IPS DF 6.9 (cell line): ENCODE measurements at regions not wholly inside any gene's neighbourhood (a gene's known extent, or its start where the extent isn't known, plus 50 kb on each side); places are given as distances from the start of the nearest gene placed in this dataset.

ENCODE experiments used
- DNase-seq: peaks from one replicate; pipeline ENCODE4 v3.0.0-alpha.2; 2013; ENCODE audit warnings: low read depth, low spot score
- H3K27ac ChIP-seq: one replicate; pipeline ENCODE4 v1.5.1; 2013; ENCODE audit warnings: low read length, control low read depth
- H3K27me3 ChIP-seq: 2 replicates; pipeline ENCODE4 v1.6.1; 2013; ENCODE audit warnings: mild to moderate bottlenecking, low read length; ENCODE audit not compliant: control insufficient read depth, insufficient read depth
- H3K36me3 ChIP-seq: 2 replicates; pipeline ENCODE4 v1.6.1; 2013; ENCODE audit warnings: low read length; ENCODE audit not compliant: control insufficient read depth, insufficient read depth
- H3K4me1 ChIP-seq: 2 replicates; pipeline ENCODE4 v1.6.1; 2013; ENCODE audit warnings: low read length; ENCODE audit not compliant: control insufficient read depth, insufficient read depth
- H3K4me3 ChIP-seq: 2 replicates; pipeline ENCODE4 v1.5.1; 2013; ENCODE audit warnings: mild to moderate bottlenecking, low read length
- H3K9me3 ChIP-seq: 2 replicates; pipeline ENCODE4 v1.6.1; 2013; ENCODE audit warnings: low read length, inconsistent platforms; ENCODE audit not compliant: control insufficient read depth, insufficient read depth
- WGBS: extraction: QIAGEN DNeasy Blood & Tissue Kit; methylation state at CpG from one replicate; pipeline ENCODE4 v1.1.7; 2013; ENCODE audit warnings: mixed read lengths, missing lambda C conversion rate; ENCODE audit not compliant: insufficient read length, insufficient coverage; 5-methylcytosine and 5-hydroxymethylcytosine counted together

DNA sequence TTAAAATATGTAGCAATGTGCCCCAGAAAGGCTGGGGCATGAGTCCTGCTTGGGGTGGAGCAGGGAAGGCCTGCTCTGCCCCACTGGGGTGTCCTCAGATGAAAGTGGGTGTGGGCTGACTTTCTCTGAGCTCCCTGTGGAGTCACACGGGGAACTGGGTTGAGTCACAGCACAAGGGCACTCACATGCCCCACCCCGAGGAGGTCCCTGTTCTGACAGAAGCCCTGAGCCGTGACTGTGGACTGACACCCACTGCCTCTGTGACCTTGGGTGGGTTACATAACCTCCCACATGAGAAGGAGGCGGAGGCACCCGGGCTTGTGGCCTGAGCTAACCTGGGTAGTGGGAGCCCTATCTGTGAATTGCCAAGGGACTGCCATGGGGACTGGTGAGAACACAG is 52.5 kb upstream of the TINAGL1 start:
- WGBS = no CpG with 5 or more reads among the region's 5 CpGs
- Histone ChIP-seq H3K4me1 (no peaks in the 10 kb centered on the region), H3K27me3 (no peaks in the 10 kb centered on the region), H3K27ac (no peak overlapping the region), H3K9me3 (no peaks in the 10 kb centered on the region), H3K36me3 (no peaks in the 10 kb centered on the region), H3K4me3 (no peak overlapping the region)
- DNase-seq = no peak

DNA sequence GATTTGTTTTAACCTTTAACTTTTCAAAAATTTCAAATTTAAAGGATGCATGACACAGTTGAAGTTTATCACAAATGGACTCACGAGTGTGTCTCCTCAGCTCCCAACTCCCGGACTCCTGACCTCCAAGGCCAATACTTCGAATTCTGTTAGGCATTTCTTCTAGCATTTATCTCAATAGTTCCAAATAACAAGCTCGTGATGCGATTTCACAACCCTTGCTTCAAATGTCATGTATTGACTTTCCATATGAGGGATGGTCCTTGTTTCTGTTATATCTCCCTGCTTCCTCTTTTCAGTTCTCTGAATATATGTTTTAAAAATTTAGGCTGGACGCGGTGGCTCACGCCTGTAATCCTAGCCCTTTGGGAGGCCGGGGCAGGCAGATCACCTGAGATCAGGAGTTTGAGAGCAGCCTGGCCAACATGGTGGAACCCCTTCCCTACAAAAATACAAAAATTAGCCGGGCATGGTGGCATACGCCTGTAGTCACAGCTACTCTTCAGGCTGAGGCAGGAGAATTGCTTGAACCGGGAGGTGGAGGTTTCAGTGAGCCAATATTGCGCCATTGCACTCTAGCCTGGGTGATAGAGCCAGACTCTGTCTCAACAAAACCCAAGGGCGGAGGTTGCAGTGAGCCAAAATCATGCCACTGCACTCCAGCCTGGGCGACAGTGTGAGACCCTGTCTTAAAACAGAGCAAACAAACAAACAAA is 52.0 kb upstream of the TINAGL1 start:
- Histone ChIP-seq H3K27me3 (no peaks in the 10 kb centered on the region), H3K9me3 (no peaks in the 10 kb centered on the region), H3K27ac (no peak overlapping the region), H3K4me1 (no peaks in the 10 kb centered on the region), H3K36me3 (no peaks in the 10 kb centered on the region), H3K4me3 (no peak overlapping the region)
- WGBS = no CpG with 5 or more reads among the region's 15 CpGs
- DNase-seq = no peak
